Trophoblast cell (in vitro differentiated cells and primary cell): ENCODE measurements at regions not wholly inside any gene's neighbourhood (a gene's known extent, or its start where the extent isn't known, plus 50 kb on each side); places are given as distances from the start of the nearest gene placed in this dataset.

Experiments
- DNase-seq, 2 donors: peaks; one replicate each; pipeline ENCODE4 v3.0.0-alpha.2; 2016
- H2AFZ ChIP-seq: 2 replicates; pipeline ENCODE4 v1.6.1; 2013; ENCODE audit warnings: low read length, moderate library complexity, mild to moderate bottlenecking; ENCODE audit not compliant: insufficient read depth, poor library complexity
- H2AK5ac ChIP-seq: 2 replicates; pipeline ENCODE4 v1.6.1; 2013; ENCODE audit warnings: mild to moderate bottlenecking, low read length
- H2BK120ac ChIP-seq: 2 replicates; pipeline ENCODE4 v1.6.1; 2013; ENCODE audit warnings: low read length, mild to moderate bottlenecking, moderate library complexity; ENCODE audit not compliant: insufficient read depth, poor library complexity
- H2BK12ac ChIP-seq: 2 replicates; pipeline ENCODE4 v1.6.1; 2013; ENCODE audit warnings: mild to moderate bottlenecking, low read length, moderate library complexity
- H2BK5ac ChIP-seq: 2 replicates; pipeline ENCODE4 v1.6.1; 2013; ENCODE audit warnings: low read length, low read depth, moderate library complexity, mild to moderate bottlenecking; ENCODE audit not compliant: poor library complexity
- H3K14ac ChIP-seq: 2 replicates; pipeline ENCODE4 v1.6.1; 2013; ENCODE audit warnings: mild to moderate bottlenecking, low read length
- H3K18ac ChIP-seq: 2 replicates; pipeline ENCODE4 v1.6.1; 2013; ENCODE audit warnings: mild to moderate bottlenecking, low read length
- H3K23ac ChIP-seq: 2 replicates; pipeline ENCODE4 v1.6.1; 2013; ENCODE audit warnings: low read length
- H3K27ac ChIP-seq: 2 replicates; pipeline ENCODE4 v1.5.1; 2013; ENCODE audit warnings: low read depth, mild to moderate bottlenecking, inconsistent platforms, low read length, moderate library complexity
- H3K27me3 ChIP-seq: 2 replicates; pipeline ENCODE4 v1.6.1; 2013; ENCODE audit warnings: inconsistent platforms, mild to moderate bottlenecking, low read length, moderate library complexity; ENCODE audit not compliant: insufficient read depth
- H3K36me3 ChIP-seq, 2 experiments: 1 replicate in 1 of 2; 2 replicates in 1 of 2; pipeline ENCODE4 v1.6.1; 2013; ENCODE audit warnings: low read length in 2 of 2, mild to moderate bottlenecking in 2 of 2, moderate library complexity in 1 of 2; ENCODE audit not compliant: insufficient read depth in 2 of 2, control insufficient read depth in 1 of 2
- H3K4ac ChIP-seq: 2 replicates; pipeline ENCODE4 v1.6.1; 2013; ENCODE audit warnings: low read depth, mild to moderate bottlenecking, low read length, moderate library complexity
- H3K4me1 ChIP-seq, 2 experiments: 1 replicate in 1 of 2; 2 replicates in 1 of 2; pipeline ENCODE4 v1.6.1; 2013; ENCODE audit warnings: low read length in 2 of 2, mild to moderate bottlenecking in 2 of 2, moderate library complexity in 1 of 2; ENCODE audit not compliant: insufficient read depth in 2 of 2, control insufficient read depth in 1 of 2
- H3K4me2 ChIP-seq: 2 replicates; pipeline ENCODE4 v1.6.1; 2013; ENCODE audit warnings: inconsistent platforms, mild to moderate bottlenecking, low read length, moderate library complexity
- H3K4me3 ChIP-seq: 2 replicates; pipeline ENCODE4 v1.5.1; 2013; ENCODE audit warnings: mild to moderate bottlenecking, low read depth, low read length, inconsistent platforms
- H3K79me1 ChIP-seq: one replicate; pipeline ENCODE4 v1.6.1; 2013; ENCODE audit warnings: low read length
- H3K79me2 ChIP-seq: 2 replicates; pipeline ENCODE4 v1.6.1; 2013; ENCODE audit warnings: low read length, mild to moderate bottlenecking; ENCODE audit not compliant: control insufficient read depth, insufficient read depth, poor library complexity
- H3K9ac ChIP-seq: 2 replicates; pipeline ENCODE4 v1.6.1; 2013; ENCODE audit warnings: mild to moderate bottlenecking, low read length
- H3K9me3 ChIP-seq: 2 replicates; pipeline ENCODE4 v1.6.1; 2013; ENCODE audit warnings: low read depth, mild to moderate bottlenecking, control low read depth, inconsistent platforms, low read length; ENCODE audit not compliant: insufficient read depth
- H4K12ac ChIP-seq: 2 replicates; pipeline ENCODE4 v1.6.1; 2013; ENCODE audit warnings: low read depth, mild to moderate bottlenecking, low read length, moderate library complexity
- H4K8ac ChIP-seq: 2 replicates; pipeline ENCODE4 v1.6.1; 2013; ENCODE audit warnings: low read depth, mild to moderate bottlenecking, low read length, moderate library complexity
- H4K91ac ChIP-seq: one replicate; pipeline ENCODE4 v1.6.1; 2013; ENCODE audit warnings: low read depth, mild to moderate bottlenecking, low read length, moderate library complexity
- WGBS: extraction: QIAGEN DNeasy Blood & Tissue Kit; methylation state at CpG from one replicate; pipeline ENCODE4 v1.1.7; 2013; ENCODE audit warnings: missing lambda C conversion rate; ENCODE audit not compliant: insufficient read length, insufficient coverage; ENCODE audit errors: extremely low coverage; 5-methylcytosine and 5-hydroxymethylcytosine counted together

GRCh38 chr9:99414321-99414720, 192.2 kb downstream of the SEC61B start:
- Histone ChIP-seq H3K9me3 (no peaks in the 10 kb centered on the region), H2AFZ (no peak overlapping the region), H3K27ac (no peak overlapping the region), H2AK5ac (no peak overlapping the region), H2BK120ac (no peak overlapping the region), H3K4me2 (no peak overlapping the region), H2BK5ac (no peak overlapping the region), H3K14ac (no peak overlapping the region), H3K4ac (no peak overlapping the region), H2BK12ac (no peak overlapping the region), H3K9ac (no peak overlapping the region), H3K79me1 (peaks cover 3% of the 10 kb centered on the region), H4K91ac (peak overlapping the region; percentile 2), H3K36me3 (no peaks in the 10 kb centered on the region), H4K8ac (no peak overlapping the region), H3K27me3 (no peaks in the 10 kb centered on the region), H4K12ac (no peak overlapping the region), H3K79me2 (no peaks in the 10 kb centered on the region), H3K18ac (no peak overlapping the region), H3K4me3 (no peak overlapping the region), H3K23ac (no peak overlapping the region), H3K4me1 (peaks cover 2 to 5% of the 10 kb centered on the region in 2 experiments)
- no CpG with 5 or more reads among the region's 1 CpG for WGBS
- DNase-seq = no peak

GRCh38 chr9:99415606-99416005, 193.5 kb downstream of the SEC61B start:
- Histone ChIP-seq H2BK120ac (no peak overlapping the region), H2BK5ac (no peak overlapping the region), H3K9ac (no peak overlapping the region), H3K79me1 (peaks cover 3% of the 10 kb centered on the region), H3K23ac (no peak overlapping the region), H4K91ac (no peak overlapping the region), H3K18ac (no peak overlapping the region), H3K4me3 (no peak overlapping the region), H4K12ac (no peak overlapping the region), H3K36me3 (no peaks in the 10 kb centered on the region), H2AK5ac (no peak overlapping the region), H3K4ac (no peak overlapping the region), H3K4me1 (peaks cover 2 to 5% of the 10 kb centered on the region in 2 experiments), H2AFZ (no peak overlapping the region), H3K4me2 (no peak overlapping the region), H2BK12ac (no peak overlapping the region), H3K27me3 (no peaks in the 10 kb centered on the region), H4K8ac (no peak overlapping the region), H3K9me3 (no peaks in the 10 kb centered on the region), H3K27ac (no peak overlapping the region), H3K79me2 (no peaks in the 10 kb centered on the region), H3K14ac (no peak overlapping the region)
- no CpG with 5 or more reads among the region's 4 CpGs for WGBS
- no peak for DNase-seq

- Histone ChIP-seq H2AFZ (no peak overlapping the region), H4K8ac (no peak overlapping the region), H3K79me1 (peaks cover 3% of the 10 kb centered on the region), H2AK5ac (no peak overlapping the region), H3K27ac (no peak overlapping the region), H3K18ac (no peak overlapping the region), H4K12ac (no peak overlapping the region), H3K36me3 (no peaks in the 10 kb centered on the region), H2BK120ac (no peak overlapping the region), H3K4me1 (peaks cover 0 to 2% of the 10 kb centered on the region in 2 experiments), H3K4me3 (no peak overlapping the region), H3K9ac (no peak overlapping the region), H4K91ac (no peak overlapping the region), H3K79me2 (no peaks in the 10 kb centered on the region), H3K4ac (no peak overlapping the region), H3K14ac (no peak overlapping the region), H3K4me2 (no peak overlapping the region), H3K23ac (no peak overlapping the region), H2BK12ac (no peak overlapping the region), H2BK5ac (no peak overlapping the region), H3K9me3 (no peaks in the 10 kb centered on the region), H3K27me3 (no peaks in the 10 kb centered on the region)
- DNase-seq = no peak
- WGBS = no CpG with 5 or more reads among the region's 2 CpGs
These were observed 193.9 kb downstream of the SEC61B start for GRCh38 chr9:99416007-99416406.

- Histone ChIP-seq H2BK120ac (no peak overlapping the region), H3K27ac (no peak overlapping the region), H2BK5ac (no peak overlapping the region), H3K9ac (no peak overlapping the region), H2BK12ac (no peak overlapping the region), H4K12ac (no peak overlapping the region), H3K4ac (no peak overlapping the region), H4K8ac (no peak overlapping the region), H3K79me2 (no peaks in the 10 kb centered on the region), H3K23ac (no peak overlapping the region), H3K9me3 (no peaks in the 10 kb centered on the region), H3K18ac (no peak overlapping the region), H3K27me3 (no peaks in the 10 kb centered on the region), H3K14ac (no peak overlapping the region), H4K91ac (no peak overlapping the region), H2AFZ (no peak overlapping the region), H3K79me1 (no peaks in the 10 kb centered on the region), H3K36me3 (no peaks in the 10 kb centered on the region), H3K4me2 (no peak overlapping the region), H3K4me1 (no peaks in the 10 kb centered on the region), H2AK5ac (no peak overlapping the region), H3K4me3 (no peak overlapping the region)
- WGBS = no CpG with 5 or more reads among the region's 4 CpGs
- DNase-seq = no peak
These were observed 197.0 kb downstream of the SEC61B start for GRCh38 chr9:99419070-99419469.
